ENCODE measurements at regions not wholly inside any gene's neighbourhood (a gene's known extent, or its start where the extent isn't known, plus 50 kb on each side); places are given as distances from the start of the nearest gene placed in this dataset.
A peak's percentile ranks its signal among the peaks of the same experiment; 100 is the strongest.
"Not testable (repeated sequence)": the region's sequence is repeated elsewhere in the genome, so short reads cannot be mapped to it uniquely, and the experiment has no call there.

- no peak for DNase-seq (ENCODE audit: low spot score)
Observed at GRCh38 chr6:19156443-19156842, 680.7 kb upstream of the ID4 start.

GRCh38 chr6:19157486-19157885 is 679.7 kb upstream of the ID4 start:
- no peak for DNase-seq (ENCODE audit: low spot score)

GRCh38 chr6:19158586-19158985 is 678.6 kb upstream of the ID4 start:
- no peak for DNase-seq (ENCODE audit: low spot score)

- no peak for DNase-seq (ENCODE audit: low spot score)
Observed at GRCh38 chr6:19159089-19159488, 678.1 kb upstream of the ID4 start.

GRCh38 chr6:19159561-19159960 is 677.6 kb upstream of the ID4 start:
- DNase-seq (ENCODE audit: low spot score) = no peak

GRCh38 chr6:19160081-19160730 is 677.0 kb upstream of the ID4 start:
- no peak for DNase-seq (ENCODE audit: low spot score)

GRCh38 chr6:19167251-19167650 is 669.9 kb upstream of the ID4 start:
- DNase-seq (ENCODE audit: low spot score) = no peak

GRCh38 chr6:19169366-19169765 is 667.8 kb upstream of the ID4 start:
- DNase-seq (ENCODE audit: low spot score) = no peak

- DNase-seq (ENCODE audit: low spot score) = no peak
Observed at GRCh38 chr6:19175023-19175422, 662.1 kb upstream of the ID4 start.

GRCh38 chr6:19180348-19181072 is 656.7 kb upstream of the ID4 start:
- no peak for DNase-seq (ENCODE audit: low spot score)

GRCh38 chr6:19181211-19181610 is 656.0 kb upstream of the ID4 start:
- DNase-seq (ENCODE audit: low spot score) = no peak

- DNase-seq (ENCODE audit: low spot score) = no peak
Observed at GRCh38 chr6:19193624-19194023, 643.5 kb upstream of the ID4 start.

GRCh38 chr6:19204445-19204844 is 632.7 kb upstream of the ID4 start:
- no peak for DNase-seq (ENCODE audit: low spot score)

- no peak for DNase-seq (ENCODE audit: low spot score)
Observed at GRCh38 chr6:19205076-19205475, 632.1 kb upstream of the ID4 start.

GRCh38 chr6:19209202-19209601 is 628.0 kb upstream of the ID4 start:
- no peak for DNase-seq (ENCODE audit: low spot score)

GRCh38 chr6:19210849-19211590 is 626.1 kb upstream of the ID4 start:
- peak; percentile 4 for DNase-seq (ENCODE audit: low spot score)

- DNase-seq (ENCODE audit: low spot score) = no peak
Observed at GRCh38 chr6:19214231-19214630, 622.9 kb upstream of the ID4 start.

GRCh38 chr6:19219931-19220330 is 617.2 kb upstream of the ID4 start:
- no peak for DNase-seq (ENCODE audit: low spot score)

GRCh38 chr6:19231878-19232561 is 605.1 kb upstream of the ID4 start:
- no peak for DNase-seq (ENCODE audit: low spot score)

- no peak for DNase-seq (ENCODE audit: low spot score)
Observed at GRCh38 chr6:19245656-19246055, 591.5 kb upstream of the ID4 start.

- not testable (repeated sequence) for DNase-seq (ENCODE audit: low spot score)
Observed at GRCh38 chr6:19247181-19247580, 590.0 kb upstream of the ID4 start.

- not testable (repeated sequence) for DNase-seq (ENCODE audit: low spot score)
Observed at GRCh38 chr6:19256123-19256522, 581.0 kb upstream of the ID4 start.

GRCh38 chr6:19261642-19262041 is 575.5 kb upstream of the ID4 start:
- no peak for DNase-seq (ENCODE audit: low spot score)
